H1 (cell line): ENCODE measurements at regions not wholly inside any gene's neighbourhood (a gene's known extent, or its start where the extent isn't known, plus 50 kb on each side); places are given as distances from the start of the nearest gene placed in this dataset.

Experiments
- CTCF ChIA-PET: fragments of 300-600 bp; sonication (Branson Sonifier 250); formaldehyde crosslinking; loops from one replicate; lab custom pipeline; 2021; ENCODE audit not compliant: partially characterized antibody; lab: Charles Lee
- POLR2A ChIA-PET: fragments of 300-600 bp; sonication (Branson Sonifier 250); formaldehyde crosslinking; loops from one replicate; lab custom pipeline; 2021; ENCODE audit warnings: inconsistent platforms; ENCODE audit not compliant: partially characterized antibody; lab: Charles Lee
- DNase-seq, 2 experiments: peaks; one replicate each; pipeline versions ENCODE4 v3.0.0 to v3.0.0-alpha.2; 2010 to 2022; ENCODE audit warnings: low spot score in 2 of 2, low read depth in 1 of 2, mixed read lengths in 1 of 2
- FAIRE-seq: peaks from 2 replicates; lab custom pipeline; 2011; peaks lifted over from hg19 to GRCh38; lab: Jason Lieb, UNC
- H2AFZ ChIP-seq: 2 replicates; pipeline ENCODE4 v1.8.1; 2012; ENCODE audit warnings: low read length, inconsistent platforms
- H2AK5ac ChIP-seq: 2 replicates; pipeline ENCODE4 v1.6.1; 2013; ENCODE audit warnings: low read depth, low read length
- H2BK120ac ChIP-seq: replicated peaks from 2 replicates; pipeline ENCODE3; 2013; ENCODE audit warnings: low read depth, low read length, inconsistent platforms
- H2BK12ac ChIP-seq: 2 replicates; pipeline ENCODE4 v1.6.1; 2013; ENCODE audit warnings: low read depth, low read length
- H2BK15ac ChIP-seq: 2 replicates; pipeline ENCODE4 v1.6.1; 2013; ENCODE audit warnings: low read length
- H2BK20ac ChIP-seq: 2 replicates; pipeline ENCODE4 v1.6.1; 2013; ENCODE audit warnings: low read length
- H2BK5ac ChIP-seq: 2 replicates; pipeline ENCODE4 v1.6.1; 2013; ENCODE audit warnings: low read depth, low read length
- H3K14ac ChIP-seq: 2 replicates; pipeline ENCODE4 v1.6.1; 2013; ENCODE audit warnings: inconsistent platforms; ENCODE audit not compliant: insufficient read length
- H3K18ac ChIP-seq: 2 replicates; pipeline ENCODE4 v1.6.1; 2013; ENCODE audit warnings: low read length; ENCODE audit errors: extremely low read depth
- H3K23ac ChIP-seq: 2 replicates; pipeline ENCODE4 v1.6.1; 2013; ENCODE audit warnings: inconsistent platforms; ENCODE audit not compliant: insufficient read length
- H3K23me2 ChIP-seq: 2 replicates; pipeline ENCODE4 v1.6.1; 2013; ENCODE audit warnings: low read depth, low read length
- H3K27ac ChIP-seq: 2 replicates; pipeline ENCODE4 v1.6.1; 2011; ENCODE audit warnings: low read depth, low read length, inconsistent platforms
- H3K27me3 ChIP-seq, 4 experiments: replicated peaks in 1 of 4; 1 replicate in 1 of 4; 2 replicates in 3 of 4; pipeline versions ENCODE4 v1.6.1 to v1.8.1; 2011 to 2013; ENCODE audit warnings: low read length in 3 of 4, mild to moderate bottlenecking in 3 of 4, inconsistent platforms in 2 of 4, mixed read lengths in 2 of 4, moderate library complexity in 1 of 4; ENCODE audit not compliant: control insufficient read depth in 3 of 4, insufficient read depth in 3 of 4; ENCODE audit errors: extremely low read depth in 1 of 4
- H3K36me3 ChIP-seq, 4 experiments: 2 replicates each; pipeline versions ENCODE4 v1.6.1 to v1.8.1; 2011 to 2013; ENCODE audit warnings: mild to moderate bottlenecking in 4 of 4, low read length in 3 of 4, moderate library complexity in 2 of 4, control low read depth in 1 of 4, inconsistent platforms in 1 of 4; ENCODE audit not compliant: insufficient read depth in 4 of 4, control insufficient read depth in 2 of 4
- H3K4ac ChIP-seq: replicated peaks from 2 replicates; pipeline ENCODE3; 2013; ENCODE audit warnings: low read length, low read depth, mixed read lengths, inconsistent platforms; ENCODE audit not compliant: insufficient read length
- H3K4me1 ChIP-seq, 4 experiments: replicated peaks in 1 of 4; 1 replicate in 1 of 4; 2 replicates in 3 of 4; pipeline versions ENCODE4 v1.6.1 to v1.8.1; 2011 to 2013; ENCODE audit warnings: low read length in 3 of 4, inconsistent platforms in 2 of 4, mixed read lengths in 1 of 4; ENCODE audit not compliant: insufficient read depth in 4 of 4, control insufficient read depth in 3 of 4
- H3K4me2 ChIP-seq, 2 experiments: 2 replicates each; pipeline versions ENCODE4 v1.6.1 to v1.8.1; 2011 to 2013; ENCODE audit warnings: low read depth in 2 of 2, low read length in 2 of 2, control low read depth in 1 of 2, inconsistent platforms in 1 of 2, mild to moderate bottlenecking in 1 of 2; ENCODE audit not compliant: insufficient read depth in 1 of 2
- H3K4me3 ChIP-seq, 4 experiments: fragments of 200-600, 300-600 bp in 1 of 4; sonication (generic), shearing (Covaris generic), sonication (Bioruptor Twin) in 1 of 4; 2 replicates each; pipeline versions ENCODE4 v1.5.1 to v1.8.1; 2011 to 2016; ENCODE audit warnings: low read length in 4 of 4, low read depth in 3 of 4, control low read depth in 2 of 4, inconsistent platforms in 2 of 4, mild to moderate bottlenecking in 2 of 4, mixed read lengths in 1 of 4, moderate library complexity in 1 of 4; ENCODE audit not compliant: insufficient read depth in 2 of 4; ENCODE audit errors: extremely low read depth in 1 of 4
- H3K56ac ChIP-seq: replicated peaks from 2 replicates; pipeline ENCODE3; 2013; ENCODE audit warnings: low read depth, mild to moderate bottlenecking, mixed read lengths, low read length, inconsistent platforms; ENCODE audit not compliant: insufficient read length
- H3K79me1 ChIP-seq: 2 replicates; pipeline ENCODE4 v1.6.1; 2013; ENCODE audit warnings: low read depth, low read length, control low read depth
- H3K79me2 ChIP-seq, 2 experiments: 2 replicates each; pipeline versions ENCODE4 v1.6.1 to v1.8.1; 2012 to 2013; ENCODE audit warnings: low read length in 2 of 2, mild to moderate bottlenecking in 2 of 2, inconsistent platforms in 1 of 2; ENCODE audit not compliant: insufficient read depth in 2 of 2, control insufficient read depth in 1 of 2
- H3K9ac ChIP-seq, 4 experiments: replicated peaks in 1 of 4; 1 replicate in 1 of 4; 2 replicates in 3 of 4; pipeline versions ENCODE4 v1.6.1 to v1.8.1; 2011 to 2013; ENCODE audit warnings: low read depth in 3 of 4, low read length in 3 of 4, control low read depth in 2 of 4, mild to moderate bottlenecking in 2 of 4, moderate library complexity in 2 of 4, inconsistent platforms in 1 of 4; ENCODE audit errors: extremely low read depth in 1 of 4
- H3K9me3 ChIP-seq, 2 experiments: 2 replicates each; pipeline versions ENCODE4 v1.6.1 to v1.8.1; 2012 to 2013; ENCODE audit warnings: mild to moderate bottlenecking in 2 of 2, moderate library complexity in 2 of 2, control low read depth in 1 of 2, inconsistent platforms in 1 of 2, low read depth in 1 of 2, low read length in 1 of 2, mixed read lengths in 1 of 2; ENCODE audit not compliant: insufficient read depth in 2 of 2
- H4K20me1 ChIP-seq, 2 experiments: replicated peaks in 1 of 2; 2 replicates each; pipeline versions ENCODE3 to v1.8.1; 2011 to 2013; ENCODE audit warnings: inconsistent platforms in 2 of 2, low read length in 2 of 2, mild to moderate bottlenecking in 1 of 2; ENCODE audit not compliant: insufficient read depth in 2 of 2, control insufficient read depth in 1 of 2
- H4K5ac ChIP-seq: 2 replicates; pipeline ENCODE4 v1.6.1; 2013; ENCODE audit warnings: low read length, low read depth, mixed read lengths, inconsistent platforms; ENCODE audit not compliant: insufficient read length
- H4K8ac ChIP-seq: 2 replicates; pipeline ENCODE4 v1.8.0; 2013; ENCODE audit warnings: mild to moderate bottlenecking, moderate library complexity, low read length, inconsistent platforms; ENCODE audit not compliant: insufficient read depth; ENCODE audit errors: extremely low read depth
- H4K91ac ChIP-seq: replicated peaks from 2 replicates; pipeline ENCODE3; 2013; ENCODE audit warnings: low read length, mixed read lengths, inconsistent platforms; ENCODE audit not compliant: insufficient read length
- BRCA1 ChIP-seq: IDR thresholded peaks from 2 replicates; pipeline ENCODE4 v1.6.1; 2012; ENCODE audit warnings: low read depth, low read length, improper control_type of control experiment
- CBX8 ChIP-seq: fragments of 300-800, 300-1000 bp; sonication (generic); IDR thresholded peaks from 2 replicates; pipeline ENCODE4 v1.7.1; 2016; ENCODE audit warnings: low read depth, low read length, borderline replicate concordance
- CEBPB ChIP-seq: IDR thresholded peaks from 2 replicates; pipeline ENCODE4 v1.6.1; 2012; ENCODE audit warnings: low read depth, low read length
- CTBP2 ChIP-seq: IDR thresholded peaks from 2 replicates; pipeline ENCODE4 v1.7.0; 2011; ENCODE audit warnings: borderline replicate concordance, mild to moderate bottlenecking, moderate library complexity, mixed read lengths, low read length; ENCODE audit not compliant: insufficient read depth, insufficient read length
- KDM1A ChIP-seq: fragments of 200-600, 300-600 bp; sonication (generic); IDR thresholded peaks from 2 replicates; pipeline ENCODE4 v1.7.1; 2016; ENCODE audit warnings: mild to moderate bottlenecking, low read length, borderline replicate concordance
- NANOG ChIP-seq: IDR thresholded peaks from 2 replicates; pipeline ENCODE4 v1.6.1; 2011; ENCODE audit warnings: low read length, low read depth, mild to moderate bottlenecking, inconsistent platforms; ENCODE audit not compliant: insufficient read depth, poor library complexity, severe bottlenecking
- POLR2A ChIP-seq, 2 experiments: IDR thresholded peaks; 1 replicate in 1 of 2; 2 replicates in 1 of 2; pipeline ENCODE4 v1.6.1; 2011; ENCODE audit warnings: low read depth in 2 of 2, low read length in 2 of 2, mild to moderate bottlenecking in 2 of 2; ENCODE audit errors: control extremely low read depth in 1 of 2
- SIN3A ChIP-seq, 2 experiments: IDR thresholded peaks in 1 of 2; conservative IDR thresholded peaks in 1 of 2; 2 replicates each; pipeline ENCODE4 v1.6.1; 2011 to 2012; ENCODE audit warnings: low read length in 2 of 2, improper control_type of control experiment in 1 of 2, low read depth in 1 of 2, mild to moderate bottlenecking in 1 of 2
- SIRT6 ChIP-seq: IDR thresholded peaks from one replicate; pipeline ENCODE4 v1.7.1; 2012; ENCODE audit warnings: low read length, inconsistent platforms
- SP2 ChIP-seq: IDR thresholded peaks from 2 replicates; pipeline ENCODE4 v1.6.1; 2012; ENCODE audit warnings: mild to moderate bottlenecking, low read length, inconsistent platforms
- SRF ChIP-seq: IDR thresholded peaks from 2 replicates; pipeline ENCODE4 v1.6.1; 2011; ENCODE audit warnings: mild to moderate bottlenecking, low read depth, low read length, moderate library complexity
- TAF1 ChIP-seq: IDR thresholded peaks from 2 replicates; pipeline ENCODE4 v1.6.1; 2011; ENCODE audit warnings: mild to moderate bottlenecking, low read depth, low read length
- ZNF274 ChIP-seq: IDR thresholded peaks from 2 replicates; pipeline ENCODE4 v1.7.0; 2012; ENCODE audit warnings: low read length, borderline replicate concordance; ENCODE audit errors: extremely low read depth
- WGBS, 2 experiments: shearing (Covaris generic) in 1 of 2; methylation state at CpG; one replicate each; pipeline versions ENCODE4 v1.1.6 to v1.1.7; 2013 to 2015; ENCODE audit warnings: low lambda C conversion rate in 2 of 2, mixed read lengths in 2 of 2, inconsistent platforms in 1 of 2, low coverage in 1 of 2, missing lambda C conversion rate in 1 of 2; ENCODE audit not compliant: insufficient replicate concordance in 2 of 2, insufficient coverage in 1 of 2, insufficient read length in 1 of 2; ENCODE audit errors: extremely low coverage in 1 of 2, missing lambda C conversion rate in 1 of 2; 5-methylcytosine and 5-hydroxymethylcytosine counted together
- TF ChIP-seq, protein P1 (sequence below): IDR thresholded peaks from 2 replicates; pipeline ENCODE4 v1.6.1; 2011; ENCODE audit warnings: low read depth, mild to moderate bottlenecking, low read length; ENCODE audit not compliant: insufficient read depth

DNA sequence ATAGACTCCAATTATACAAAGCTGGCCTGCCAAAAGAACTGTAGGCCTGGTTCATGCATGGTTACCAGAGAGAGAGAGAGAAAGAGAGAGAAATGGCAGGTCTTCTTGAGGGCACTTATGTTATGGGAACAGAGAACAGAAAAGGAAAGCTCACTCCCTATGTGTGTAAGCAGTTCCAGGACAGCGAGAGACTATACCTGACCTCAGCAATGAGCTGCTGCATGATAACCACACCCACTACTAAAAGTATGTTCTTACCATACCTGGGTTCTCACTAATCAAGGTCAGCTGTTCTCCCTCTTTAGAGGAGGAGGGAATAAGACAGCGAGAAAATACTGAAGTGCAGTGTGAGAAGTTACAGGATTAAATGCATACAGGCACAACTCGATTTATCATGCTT, 583.3 kb downstream of the GBA3 start:
- H4K91ac ChIP-seq: no peak overlapping the region
- no peak overlapping the region for H3K4me2 ChIP-seq
- DNase-seq: no peak
- no peak overlapping the region for H3K56ac ChIP-seq
- H4K8ac ChIP-seq: no peak overlapping the region
- H2BK12ac ChIP-seq: no peak overlapping the region
- H3K79me1 ChIP-seq: no peaks in the 10 kb centered on the region
- H3K27me3 ChIP-seq: no peaks in the 10 kb centered on the region
- H3K9ac ChIP-seq: no peak overlapping the region
- no peaks in the 10 kb centered on the region for H3K4me1 ChIP-seq
- H3K9me3 ChIP-seq: no peaks in the 10 kb centered on the region
- no peak overlapping the region for H3K23ac ChIP-seq
- TF ChIP-seq SIRT6 (no peak), KDM1A (no peak), SP2 (no peak), BRCA1 (no peak), SRF (no peak), ZNF274 (no peak), NANOG (no peak), CEBPB (no peak), TAF1 (no peak), POLR2A (IDR thresholded peaks at IDR 0.05; ENCODE audit: control extremely low read depth in 1 of 2, low read depth in 2 of 2, low read length in 2 of 2) (no peak), SIN3A (conservative IDR thresholded peaks at IDR 0.05 in 1 of 2, IDR thresholded peaks at IDR 0.05 in 1 of 2; ENCODE audit: low read depth in 1 of 2, low read length in 2 of 2) (no peak), CBX8 (no peak), CTBP2 (no peak)
- TF ChIP-seq, protein P1, sequence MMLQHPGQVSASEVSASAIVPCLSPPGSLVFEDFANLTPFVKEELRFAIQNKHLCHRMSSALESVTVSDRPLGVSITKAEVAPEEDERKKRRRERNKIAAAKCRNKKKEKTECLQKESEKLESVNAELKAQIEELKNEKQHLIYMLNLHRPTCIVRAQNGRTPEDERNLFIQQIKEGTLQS: no peak
- H2BK5ac ChIP-seq: no peak overlapping the region
- FAIRE-seq: no peak
- no peak overlapping the region for H2BK20ac ChIP-seq
- POLR2A ChIA-PET: no interaction called here
- H3K79me2 ChIP-seq: no peaks in the 10 kb centered on the region
- H4K5ac ChIP-seq: no peak overlapping the region
- CTCF ChIA-PET: interaction anchor here (1.1 kb wide), 1 partner anchor 10 kb away, joined by 5 read pairs; no protein-coding TSS in a partner anchor
- no peak overlapping the region for H3K14ac ChIP-seq
- 86% methylated on average over 3 of the region's 3 CpGs; no CpG with 5 or more reads in 1 of the 2 experiments for WGBS, 2 experiments
- no peak overlapping the region for H2BK120ac ChIP-seq
- H2BK15ac ChIP-seq: no peak overlapping the region
- no peak overlapping the region for H3K27ac ChIP-seq
- H3K36me3 ChIP-seq: no peaks in the 10 kb centered on the region
- H3K4me3 ChIP-seq: no peak overlapping the region
- no peak overlapping the region for H3K4ac ChIP-seq
- H3K18ac ChIP-seq: no peak overlapping the region
- no peak overlapping the region for H2AK5ac ChIP-seq
- no peaks in the 10 kb centered on the region for H4K20me1 ChIP-seq
- no peak overlapping the region for H2AFZ ChIP-seq
- no peaks in the 10 kb centered on the region for H3K23me2 ChIP-seq
